HepG2 (cell line): ENCODE measurements at regions not wholly inside any gene's neighbourhood (a gene's known extent, or its start where the extent isn't known, plus 50 kb on each side); places are given as distances from the start of the nearest gene placed in this dataset.

Experiments used
- BHLHE40 ChIP-seq: IDR thresholded peaks from 2 replicates; pipeline ENCODE4 v1.6.1; 2011; ENCODE audit warnings: low read length, improper control_type of control experiment
- CBX1 ChIP-seq: IDR thresholded peaks from one replicate; pipeline ENCODE4 v1.6.1; 2016; ENCODE audit warnings: antibody characterized with exemption, low read depth
- GATAD2A ChIP-seq: IDR thresholded peaks from 2 replicates; pipeline ENCODE4 v1.6.1; 2016
- HOXA5 ChIP-seq: sonication (generic); formaldehyde crosslinking; IDR thresholded peaks from 2 replicates; pipeline ENCODE4 v1.4.0; 2020; ENCODE audit warnings: missing genetic modification reagents
- HOXA7 ChIP-seq: sonication (generic); formaldehyde crosslinking; IDR thresholded peaks from 2 replicates; pipeline ENCODE4 v1.8.1; 2022; ENCODE audit warnings: mild to moderate bottlenecking, missing genetic modification reagents, moderate library complexity
- IKZF4 ChIP-seq: sonication (generic); formaldehyde crosslinking; IDR thresholded peaks from 2 replicates; pipeline ENCODE4 v1.5.1; 2020; ENCODE audit warnings: borderline replicate concordance, mild to moderate bottlenecking, low read depth, missing genetic modification reagents; ENCODE audit errors: not compliant biosample characterization
- KLF13 ChIP-seq: sonication (generic); formaldehyde crosslinking; IDR thresholded peaks from 2 replicates; pipeline ENCODE4 v1.4.0; 2020; ENCODE audit warnings: mild to moderate bottlenecking, missing genetic modification reagents
- MIER3 ChIP-seq: IDR thresholded peaks from 2 replicates; pipeline ENCODE4 v1.6.1; 2016; ENCODE audit warnings: missing compliant biosample characterization, borderline replicate concordance
- MTA3 ChIP-seq: sonication (generic); formaldehyde crosslinking; IDR thresholded peaks from 2 replicates; pipeline ENCODE4 v1.4.0; 2020; ENCODE audit warnings: missing genetic modification reagents
- RAD51 ChIP-seq: fragments of 450-650 bp; IDR thresholded peaks from 2 replicates; pipeline ENCODE4 v1.6.1; 2016; ENCODE audit warnings: borderline replicate concordance
- RARA ChIP-seq: IDR thresholded peaks from 2 replicates; pipeline ENCODE4 v1.6.1; 2016; ENCODE audit warnings: missing genetic modification reagents, missing compliant biosample characterization
- ZBTB20 ChIP-seq: sonication (generic); formaldehyde crosslinking; IDR thresholded peaks from 2 replicates; pipeline ENCODE4 v1.8.1; 2023; ENCODE audit warnings: missing genetic modification reagents, low read depth, mild to moderate bottlenecking, borderline replicate concordance
- ZIK1 ChIP-seq: sonication (generic); formaldehyde crosslinking; IDR thresholded peaks from 2 replicates; pipeline ENCODE4 v1.5.0; 2020; ENCODE audit warnings: mild to moderate bottlenecking, low read depth, missing genetic modification reagents, borderline replicate concordance
- ZNF138 ChIP-seq: sonication (generic); formaldehyde crosslinking; IDR thresholded peaks from 2 replicates; pipeline ENCODE4 v1.5.0; 2020; ENCODE audit warnings: mild to moderate bottlenecking, low read depth, missing genetic modification reagents
- ZNF143 ChIP-seq: sonication (generic); formaldehyde crosslinking; IDR thresholded peaks from 2 replicates; pipeline ENCODE4 v1.4.0; 2020; ENCODE audit warnings: missing genetic modification reagents
- ZNF180 ChIP-seq: sonication (generic); formaldehyde crosslinking; IDR thresholded peaks from 2 replicates; pipeline ENCODE4 v1.4.0; 2020; ENCODE audit warnings: low read depth, missing genetic modification reagents, borderline replicate concordance
- ZNF251 ChIP-seq: sonication (generic); formaldehyde crosslinking; IDR thresholded peaks from 2 replicates; pipeline ENCODE4 v1.9.0; 2021; ENCODE audit warnings: mild to moderate bottlenecking, missing genetic modification reagents
- ZNF292 ChIP-seq: sonication (generic); formaldehyde crosslinking; IDR thresholded peaks from 2 replicates; pipeline ENCODE4 v1.8.1; 2022; ENCODE audit warnings: mild to moderate bottlenecking, low read depth, missing genetic modification reagents, borderline replicate concordance
- ZNF543 ChIP-seq: sonication (generic); formaldehyde crosslinking; IDR thresholded peaks from 2 replicates; pipeline ENCODE4 v1.4.0; 2020; ENCODE audit warnings: mild to moderate bottlenecking, missing genetic modification reagents
- ZNF546 ChIP-seq: sonication (generic); formaldehyde crosslinking; conservative IDR thresholded peaks from 2 replicates; pipeline ENCODE4 v1.8.1; 2023; ENCODE audit warnings: mild to moderate bottlenecking, missing genetic modification reagents
- ZNF562 ChIP-seq: sonication (generic); formaldehyde crosslinking; IDR thresholded peaks from 2 replicates; pipeline ENCODE4 v1.8.0; 2022; ENCODE audit warnings: missing genetic modification reagents, borderline replicate concordance
- TF ChIP-seq, protein P1 (sequence below): sonication (generic); formaldehyde crosslinking; IDR thresholded peaks from 2 replicates; pipeline ENCODE4 v1.4.0; 2020; ENCODE audit warnings: missing genetic modification reagents, low read depth, mild to moderate bottlenecking, borderline replicate concordance
- TF ChIP-seq, protein P2 (sequence below): IDR thresholded peaks from 2 replicates; pipeline ENCODE4 v1.6.1; 2016; ENCODE audit warnings: mild to moderate bottlenecking
- TF ChIP-seq, protein P3 (sequence below): sonication (generic); formaldehyde crosslinking; IDR thresholded peaks from 2 replicates; pipeline ENCODE4 v1.5.0; 2020; ENCODE audit warnings: mild to moderate bottlenecking, missing genetic modification reagents, borderline replicate concordance
- TF ChIP-seq, protein P4 (sequence below): sonication (generic); formaldehyde crosslinking; IDR thresholded peaks from 2 replicates; pipeline ENCODE4 v1.4.0; 2020; ENCODE audit warnings: missing genetic modification reagents; ENCODE audit errors: not compliant biosample characterization

DNA sequence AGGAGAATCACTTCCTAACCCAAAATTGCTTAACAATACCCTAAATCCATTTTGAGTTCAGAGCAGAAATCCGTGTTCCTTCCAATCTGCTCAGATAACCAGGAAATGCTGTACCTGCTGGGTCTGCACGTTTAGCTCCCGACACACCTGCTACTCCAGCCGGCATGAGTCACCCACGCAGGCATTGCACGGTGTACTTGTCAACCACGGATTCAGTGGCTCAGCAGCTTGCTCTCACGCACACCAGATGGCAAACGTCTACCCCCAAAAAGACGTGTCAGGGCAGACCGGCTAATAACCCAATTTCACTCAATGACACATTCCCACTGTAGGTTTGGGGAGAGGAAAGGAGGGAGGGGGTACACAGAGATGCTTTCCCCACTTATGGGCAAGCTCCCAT lies 468.1 kb downstream of the SOX9 start (continued):
- TF ChIP-seq, protein P1, sequence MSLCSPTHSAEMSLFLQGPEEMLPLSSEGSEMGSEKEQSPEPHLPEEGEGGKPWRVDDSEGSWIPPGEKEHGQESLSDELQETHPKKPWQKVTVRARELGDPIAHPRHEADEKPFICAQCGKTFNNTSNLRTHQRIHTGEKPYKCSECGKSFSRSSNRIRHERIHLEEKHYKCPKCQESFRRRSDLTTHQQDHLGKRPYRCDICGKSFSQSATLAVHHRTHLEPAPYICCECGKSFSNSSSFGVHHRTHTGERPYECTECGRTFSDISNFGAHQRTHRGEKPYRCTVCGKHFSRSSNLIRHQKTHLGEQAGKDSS (CRISPR knock-in tag), result no peak
- TF ChIP-seq ZNF562 (CRISPR knock-in tag) (no peak), ZNF143 (CRISPR knock-in tag) (0 out of 2 replicates have a peak, but pooled peaks have one; percentile 16), ZNF292 (CRISPR knock-in tag) (peak; percentile 50; the same call in 1 of the 2 replicates), ZNF180 (CRISPR knock-in tag) (no peak), ZNF543 (peak; percentile 81; the same call in 1 of the 2 replicates), GATAD2A (CRISPR knock-in tag) (peak; percentile 47; the same call in 1 of the 2 replicates), HOXA5 (CRISPR knock-in tag) (no peak), ZBTB20 (CRISPR knock-in tag) (peak; percentile 43; the same call in 1 of the 2 replicates), CBX1 (no peak), ZNF546 (no peak), ZIK1 (CRISPR knock-in tag) (no peak), MTA3 (CRISPR knock-in tag) (no peak), MIER3 (peak; percentile 60; the same call in 1 of the 2 replicates), ZNF138 (no peak), ZNF251 (CRISPR knock-in tag) (0 out of 2 replicates have a peak, but pooled peaks have one; percentile 39), HOXA7 (CRISPR knock-in tag) (no peak), IKZF4 (CRISPR knock-in tag) (no peak), RARA (CRISPR knock-in tag) (0 out of 2 replicates have a peak, but pooled peaks have one; percentile 28), KLF13 (CRISPR knock-in tag) (no peak), RAD51 (no peak), BHLHE40 (peak; percentile 77)
- TF ChIP-seq, protein P2, sequence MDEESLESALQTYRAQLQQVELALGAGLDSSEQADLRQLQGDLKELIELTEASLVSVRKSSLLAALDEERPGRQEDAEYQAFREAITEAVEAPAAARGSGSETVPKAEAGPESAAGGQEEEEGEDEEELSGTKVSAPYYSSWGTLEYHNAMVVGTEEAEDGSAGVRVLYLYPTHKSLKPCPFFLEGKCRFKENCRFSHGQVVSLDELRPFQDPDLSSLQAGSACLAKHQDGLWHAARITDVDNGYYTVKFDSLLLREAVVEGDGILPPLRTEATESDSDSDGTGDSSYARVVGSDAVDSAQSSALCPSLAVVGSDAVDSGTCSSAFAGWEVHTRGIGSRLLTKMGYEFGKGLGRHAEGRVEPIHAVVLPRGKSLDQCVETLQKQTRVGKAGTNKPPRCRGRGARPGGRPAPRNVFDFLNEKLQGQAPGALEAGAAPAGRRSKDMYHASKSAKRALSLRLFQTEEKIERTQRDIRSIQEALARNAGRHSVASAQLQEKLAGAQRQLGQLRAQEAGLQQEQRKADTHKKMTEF (CRISPR knock-in tag), result no peak
- TF ChIP-seq, protein P3, sequence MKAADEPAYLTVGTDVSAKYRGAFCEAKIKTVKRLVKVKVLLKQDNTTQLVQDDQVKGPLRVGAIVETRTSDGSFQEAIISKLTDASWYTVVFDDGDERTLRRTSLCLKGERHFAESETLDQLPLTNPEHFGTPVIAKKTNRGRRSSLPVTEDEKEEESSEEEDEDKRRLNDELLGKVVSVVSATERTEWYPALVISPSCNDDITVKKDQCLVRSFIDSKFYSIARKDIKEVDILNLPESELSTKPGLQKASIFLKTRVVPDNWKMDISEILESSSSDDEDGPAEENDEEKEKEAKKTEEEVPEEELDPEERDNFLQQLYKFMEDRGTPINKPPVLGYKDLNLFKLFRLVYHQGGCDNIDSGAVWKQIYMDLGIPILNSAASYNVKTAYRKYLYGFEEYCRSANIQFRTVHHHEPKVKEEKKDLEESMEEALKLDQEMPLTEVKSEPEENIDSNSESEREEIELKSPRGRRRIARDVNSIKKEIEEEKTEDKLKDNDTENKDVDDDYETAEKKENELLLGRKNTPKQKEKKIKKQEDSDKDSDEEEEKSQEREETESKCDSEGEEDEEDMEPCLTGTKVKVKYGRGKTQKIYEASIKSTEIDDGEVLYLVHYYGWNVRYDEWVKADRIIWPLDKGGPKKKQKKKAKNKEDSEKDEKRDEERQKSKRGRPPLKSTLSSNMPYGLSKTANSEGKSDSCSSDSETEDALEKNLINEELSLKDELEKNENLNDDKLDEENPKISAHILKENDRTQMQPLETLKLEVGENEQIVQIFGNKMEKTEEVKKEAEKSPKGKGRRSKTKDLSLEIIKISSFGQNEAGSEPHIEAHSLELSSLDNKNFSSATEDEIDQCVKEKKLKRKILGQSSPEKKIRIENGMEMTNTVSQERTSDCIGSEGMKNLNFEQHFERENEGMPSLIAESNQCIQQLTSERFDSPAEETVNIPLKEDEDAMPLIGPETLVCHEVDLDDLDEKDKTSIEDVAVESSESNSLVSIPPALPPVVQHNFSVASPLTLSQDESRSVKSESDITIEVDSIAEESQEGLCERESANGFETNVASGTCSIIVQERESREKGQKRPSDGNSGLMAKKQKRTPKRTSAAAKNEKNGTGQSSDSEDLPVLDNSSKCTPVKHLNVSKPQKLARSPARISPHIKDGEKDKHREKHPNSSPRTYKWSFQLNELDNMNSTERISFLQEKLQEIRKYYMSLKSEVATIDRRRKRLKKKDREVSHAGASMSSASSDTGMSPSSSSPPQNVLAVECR, result peak; percentile 6; the same call in 1 of the 2 replicates
- TF ChIP-seq, protein P4, sequence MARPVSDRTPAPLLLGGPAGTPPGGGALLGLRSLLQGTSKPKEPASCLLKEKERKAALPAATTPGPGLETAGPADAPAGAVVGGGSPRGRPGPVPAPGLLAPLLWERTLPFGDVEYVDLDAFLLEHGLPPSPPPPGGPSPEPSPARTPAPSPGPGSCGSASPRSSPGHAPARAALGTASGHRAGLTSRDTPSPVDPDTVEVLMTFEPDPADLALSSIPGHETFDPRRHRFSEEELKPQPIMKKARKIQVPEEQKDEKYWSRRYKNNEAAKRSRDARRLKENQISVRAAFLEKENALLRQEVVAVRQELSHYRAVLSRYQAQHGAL, result no peak
